22Rv1 (cell line): ENCODE measurements at regions not wholly inside any gene's neighbourhood (a gene's known extent, or its start where the extent isn't known, plus 50 kb on each side); places are given as distances from the start of the nearest gene placed in this dataset.
A peak's percentile ranks its signal among the peaks of the same experiment; 100 is the strongest.

Source experiments
- H3K27ac ChIP-seq: fragments of 450-650 bp; 2 replicates; pipeline ENCODE4 v1.5.1; 2017
- CTCF ChIP-seq: fragments of 450-650 bp; IDR thresholded peaks from 2 replicates; pipeline ENCODE4 v1.5.1; 2017; ENCODE audit warnings: mild to moderate bottlenecking
- ZFX ChIP-seq: fragments of 450-650 bp; IDR thresholded peaks from 2 replicates; pipeline ENCODE4 v1.6.1; 2017; ENCODE audit warnings: antibody characterized with exemption, borderline replicate concordance

GRCh38 chr1:239898062-239898730 lies 193.5 kb upstream of the FMN2 start:
- H3K27ac ChIP-seq, result no peak overlapping the region
- TF ChIP-seq ZFX (no peak), CTCF (peak; percentile 96)

- TF ChIP-seq ZFX (no peak), CTCF (no peak)
- no peak overlapping the region for H3K27ac ChIP-seq
Measured at GRCh38 chr1:239899747-239900146, 191.9 kb upstream of the FMN2 start.

GRCh38 chr1:239906394-239906793 lies 185.3 kb upstream of the FMN2 start:
- TF ChIP-seq ZFX, result no peak
- no peak for TF ChIP-seq CTCF
- H3K27ac ChIP-seq, result no peak overlapping the region

- TF ChIP-seq CTCF (no peak), ZFX (no peak)
- H3K27ac ChIP-seq, result no peak overlapping the region
Measured at GRCh38 chr1:239909898-239910297, 181.8 kb upstream of the FMN2 start.

GRCh38 chr1:239912471-239912870 lies 179.2 kb upstream of the FMN2 start:
- no peak for TF ChIP-seq ZFX
- no peak for TF ChIP-seq CTCF
- H3K27ac ChIP-seq, result no peak overlapping the region

GRCh38 chr1:239913141-239913585 lies 178.5 kb upstream of the FMN2 start:
- H3K27ac ChIP-seq, result no peak overlapping the region
- no peak for TF ChIP-seq ZFX
- no peak for TF ChIP-seq CTCF

GRCh38 chr1:239914751-239915231 lies 176.9 kb upstream of the FMN2 start:
- TF ChIP-seq ZFX (no peak), CTCF (no peak)
- H3K27ac ChIP-seq, result no peak overlapping the region
